PFSK-1 (cell line): ENCODE measurements at regions not wholly inside any gene's neighbourhood (a gene's known extent, or its start where the extent isn't known, plus 50 kb on each side); places are given as distances from the start of the nearest gene placed in this dataset.

ENCODE experiments used
- FOXP2 ChIP-seq: optimal IDR thresholded peaks from 2 replicates; pipeline ENCODE3; 2011; ENCODE audit warnings: borderline replicate concordance, control low read depth, inconsistent platforms; ENCODE audit not compliant: insufficient read depth; ENCODE audit errors: extremely low read length, extremely low read depth
- POLR2AphosphoS5 ChIP-seq: IDR thresholded peaks from 2 replicates; pipeline ENCODE4 v1.6.1; 2012; ENCODE audit warnings: low read depth, mild to moderate bottlenecking, control low read depth, low read length, moderate library complexity
- SIN3A ChIP-seq: IDR thresholded peaks from 2 replicates; pipeline ENCODE4 v1.6.1; 2012; ENCODE audit warnings: mild to moderate bottlenecking, low read length, moderate library complexity, borderline replicate concordance; ENCODE audit not compliant: insufficient read depth
- TAF1 ChIP-seq: IDR thresholded peaks from 2 replicates; pipeline ENCODE4 v1.6.1; 2012; ENCODE audit warnings: low read length, control low read depth, borderline replicate concordance; ENCODE audit not compliant: insufficient read depth
- TF ChIP-seq, protein P1 (sequence below), 2 experiments: IDR thresholded peaks; 2 replicates each; pipeline versions ENCODE4 v1.6.1 to v1.8.0; 2011 to 2012; ENCODE audit warnings: low read depth in 2 of 2, low read length in 2 of 2, control low read depth in 1 of 2, inconsistent platforms in 1 of 2, mild to moderate bottlenecking in 1 of 2, moderate library complexity in 1 of 2; ENCODE audit not compliant: insufficient read depth in 1 of 2

GRCh38 chr10:100650693-100651092 is 94.7 kb upstream of the PAX2 start:
- TF ChIP-seq POLR2AphosphoS5 = no peak
- no peak for TF ChIP-seq TAF1
- no peak for TF ChIP-seq SIN3A
- TF ChIP-seq, protein P1, sequence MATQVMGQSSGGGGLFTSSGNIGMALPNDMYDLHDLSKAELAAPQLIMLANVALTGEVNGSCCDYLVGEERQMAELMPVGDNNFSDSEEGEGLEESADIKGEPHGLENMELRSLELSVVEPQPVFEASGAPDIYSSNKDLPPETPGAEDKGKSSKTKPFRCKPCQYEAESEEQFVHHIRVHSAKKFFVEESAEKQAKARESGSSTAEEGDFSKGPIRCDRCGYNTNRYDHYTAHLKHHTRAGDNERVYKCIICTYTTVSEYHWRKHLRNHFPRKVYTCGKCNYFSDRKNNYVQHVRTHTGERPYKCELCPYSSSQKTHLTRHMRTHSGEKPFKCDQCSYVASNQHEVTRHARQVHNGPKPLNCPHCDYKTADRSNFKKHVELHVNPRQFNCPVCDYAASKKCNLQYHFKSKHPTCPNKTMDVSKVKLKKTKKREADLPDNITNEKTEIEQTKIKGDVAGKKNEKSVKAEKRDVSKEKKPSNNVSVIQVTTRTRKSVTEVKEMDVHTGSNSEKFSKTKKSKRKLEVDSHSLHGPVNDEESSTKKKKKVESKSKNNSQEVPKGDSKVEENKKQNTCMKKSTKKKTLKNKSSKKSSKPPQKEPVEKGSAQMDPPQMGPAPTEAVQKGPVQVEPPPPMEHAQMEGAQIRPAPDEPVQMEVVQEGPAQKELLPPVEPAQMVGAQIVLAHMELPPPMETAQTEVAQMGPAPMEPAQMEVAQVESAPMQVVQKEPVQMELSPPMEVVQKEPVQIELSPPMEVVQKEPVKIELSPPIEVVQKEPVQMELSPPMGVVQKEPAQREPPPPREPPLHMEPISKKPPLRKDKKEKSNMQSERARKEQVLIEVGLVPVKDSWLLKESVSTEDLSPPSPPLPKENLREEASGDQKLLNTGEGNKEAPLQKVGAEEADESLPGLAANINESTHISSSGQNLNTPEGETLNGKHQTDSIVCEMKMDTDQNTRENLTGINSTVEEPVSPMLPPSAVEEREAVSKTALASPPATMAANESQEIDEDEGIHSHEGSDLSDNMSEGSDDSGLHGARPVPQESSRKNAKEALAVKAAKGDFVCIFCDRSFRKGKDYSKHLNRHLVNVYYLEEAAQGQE (IDR thresholded peaks at IDR 0.05; ENCODE audit: insufficient read depth in 1 of 2, low read depth in 2 of 2, low read length in 2 of 2) = no peak
- no peak for TF ChIP-seq FOXP2

GRCh38 chr10:100651916-100652315 is 93.5 kb upstream of the PAX2 start:
- TF ChIP-seq, protein P1 (IDR thresholded peaks at IDR 0.05; ENCODE audit: insufficient read depth in 1 of 2, low read depth in 2 of 2, low read length in 2 of 2) = no peak
- TF ChIP-seq SIN3A (no peak), POLR2AphosphoS5 (no peak), FOXP2 (no peak), TAF1 (no peak)

DNA sequence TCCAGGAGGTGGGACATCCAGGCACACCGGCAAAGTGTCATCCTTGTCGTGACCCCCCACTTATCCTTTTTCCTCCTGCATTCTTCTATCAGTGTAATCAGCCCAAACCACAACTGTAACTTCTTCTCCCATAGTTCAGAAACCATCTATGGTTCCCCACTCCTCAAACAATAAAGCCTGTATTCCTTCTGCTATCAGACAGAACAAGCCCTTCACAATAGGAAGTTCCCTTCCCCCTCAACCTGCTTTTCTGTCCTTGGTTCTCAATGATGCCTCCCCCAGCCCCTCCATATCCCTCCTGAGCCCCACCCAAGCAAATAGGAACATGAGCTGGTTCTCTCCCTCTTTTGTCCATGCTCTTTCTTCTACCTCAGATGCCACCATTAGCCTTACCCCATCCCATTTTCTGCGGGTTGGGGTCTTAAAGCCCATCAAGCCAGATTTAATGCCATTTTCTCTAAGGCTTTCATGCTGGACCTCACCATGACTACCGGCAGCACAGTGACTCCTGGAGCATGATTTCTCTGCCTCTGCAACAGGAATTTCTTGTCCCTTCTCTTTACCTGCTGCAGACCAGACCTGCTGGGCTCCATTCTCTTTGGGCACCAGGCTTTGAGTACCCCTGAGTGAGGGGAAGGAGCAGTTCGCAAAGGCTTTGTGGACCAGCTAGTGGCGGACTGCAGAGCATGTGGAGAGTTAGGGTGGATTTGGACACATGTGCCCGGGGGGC is 92.8 kb upstream of the PAX2 start:
- TF ChIP-seq FOXP2 (no peak), TAF1 (no peak)
- TF ChIP-seq, protein P1 (IDR thresholded peaks at IDR 0.05; ENCODE audit: insufficient read depth in 1 of 2, low read depth in 2 of 2, low read length in 2 of 2) = no peak

GRCh38 chr10:100653238-100653956 is 92.0 kb upstream of the PAX2 start:
- no peak for TF ChIP-seq SIN3A
- no peak for TF ChIP-seq TAF1
- no peak for TF ChIP-seq FOXP2
- no peak for TF ChIP-seq POLR2AphosphoS5
- TF ChIP-seq, protein P1 (IDR thresholded peaks at IDR 0.05; ENCODE audit: insufficient read depth in 1 of 2, low read depth in 2 of 2, low read length in 2 of 2) = no peak
